HEK293 (cell line): ENCODE measurements at regions not wholly inside any gene's neighbourhood (a gene's known extent, or its start where the extent isn't known, plus 50 kb on each side); places are given as distances from the start of the nearest gene placed in this dataset.

ENCODE experiments used
- CTCF ChIP-seq: fragments of 450-650 bp; formaldehyde crosslinking; IDR thresholded peaks from 2 replicates; pipeline ENCODE4 v1.5.1; 2016; ENCODE audit warnings: missing biosample characterization, missing genetic modification characterization
- ZEB2 ChIP-seq: fragments of 450-650 bp; formaldehyde crosslinking; IDR thresholded peaks from 2 replicates; pipeline ENCODE4 v1.5.1; 2016; ENCODE audit warnings: missing biosample characterization, missing genetic modification characterization
- ZFP41 ChIP-seq: fragments of 450-650 bp; formaldehyde crosslinking; IDR thresholded peaks from 2 replicates; pipeline ENCODE4 v1.5.1; 2016; ENCODE audit warnings: missing biosample characterization, missing genetic modification characterization, borderline replicate concordance
- ZNF121 ChIP-seq: fragments of 450-650 bp; formaldehyde crosslinking; IDR thresholded peaks from 2 replicates; pipeline ENCODE4 v1.5.1; 2016; ENCODE audit warnings: missing biosample characterization, missing genetic modification characterization
- ZNF274 ChIP-seq, 2 experiments: fragments of 200-500 bp in 1 of 2; fragments of 450-650 bp in 1 of 2; sonication (Bioruptor generic) in 1 of 2; formaldehyde crosslinking in 1 of 2; IDR thresholded peaks; 2 replicates each; pipeline versions ENCODE4 v1.5.1 to v1.6.1; 2014 to 2016; ENCODE audit warnings: borderline replicate concordance in 1 of 2, inconsistent platforms in 1 of 2, low read length in 1 of 2, missing biosample characterization in 1 of 2, missing genetic modification characterization in 1 of 2
- ZNF362 ChIP-seq: fragments of 450-650 bp; formaldehyde crosslinking; IDR thresholded peaks from 2 replicates; pipeline ENCODE4 v1.5.1; 2016; ENCODE audit warnings: missing biosample characterization, missing genetic modification characterization
- ZNF416 ChIP-seq: fragments of 450-650 bp; formaldehyde crosslinking; IDR thresholded peaks from 2 replicates; pipeline ENCODE4 v1.5.1; 2016; ENCODE audit warnings: missing biosample characterization, missing genetic modification characterization
- ZNF707 ChIP-seq: fragments of 450-650 bp; formaldehyde crosslinking; IDR thresholded peaks from 2 replicates; pipeline ENCODE4 v1.5.1; 2016; ENCODE audit warnings: missing biosample characterization, missing genetic modification characterization
- ZNF777 ChIP-seq: fragments of 450-650 bp; formaldehyde crosslinking; IDR thresholded peaks from 2 replicates; pipeline ENCODE4 v1.5.1; 2017; ENCODE audit warnings: missing biosample characterization, missing genetic modification characterization, borderline replicate concordance
- ZNF792 ChIP-seq: fragments of 450-650 bp; formaldehyde crosslinking; IDR thresholded peaks from 2 replicates; pipeline ENCODE4 v1.5.1; 2016; ENCODE audit warnings: missing biosample characterization, missing genetic modification characterization
- ZSCAN5A ChIP-seq: fragments of 450-650 bp; formaldehyde crosslinking; IDR thresholded peaks from 2 replicates; pipeline ENCODE4 v1.5.1; 2016; ENCODE audit warnings: missing biosample characterization, missing genetic modification characterization

GRCh38 chr18:13984080-13984479, 68.7 kb upstream of the MC2R start:
- TF ChIP-seq CTCF (tag by site-specific recombination) (no peak), ZNF792 (tag by site-specific recombination) (no peak), ZNF121 (tag by site-specific recombination) (no peak), ZNF362 (no peak), ZNF416 (tag by site-specific recombination) (no peak), ZSCAN5A (no peak), ZEB2 (tag by site-specific recombination) (no peak), ZNF707 (tag by site-specific recombination) (no peak), ZFP41 (no peak), ZNF274 (IDR thresholded peaks at IDR 0.05; ENCODE audit: low read length) (no peak), ZNF274 (tag by site-specific recombination; IDR thresholded peaks at IDR 0.05; ENCODE audit: borderline replicate concordance) (no peak), ZNF777 (tag by site-specific recombination) (no peak)
